Ascending aorta (tissue), 2 donors: ENCODE measurements at regions not wholly inside any gene's neighbourhood (a gene's known extent, or its start where the extent isn't known, plus 50 kb on each side); places are given as distances from the start of the nearest gene placed in this dataset.
A peak's percentile ranks its signal among the peaks of the same experiment; 100 is the strongest.

Source experiments
- DNase-seq, 2 donors: peaks; one replicate each; pipeline ENCODE4 v3.0.0-alpha.2; 2019; ENCODE audit warnings: low spot score in 2 of 2
- H3K27ac ChIP-seq, 2 donors: fragments of 200-600 bp; sonication (generic); one replicate each; pipeline ENCODE4 v1.5.1; 2016 to 2017; ENCODE audit warnings: mild to moderate bottlenecking in 1 of 2
- H3K27me3 ChIP-seq: fragments of 200-600 bp; sonication (generic); one replicate; pipeline ENCODE4 v1.5.1; 2017
- H3K36me3 ChIP-seq, 2 donors: fragments of 200-600 bp; sonication (generic); one replicate each; pipeline ENCODE4 v1.5.1; 2016
- H3K4me1 ChIP-seq, 2 donors: fragments of 200-600 bp; sonication (generic); one replicate each; pipeline ENCODE4 v1.5.1; 2016 to 2017; ENCODE audit warnings: mild to moderate bottlenecking in 1 of 2
- H3K4me3 ChIP-seq, 2 donors: fragments of 200-600 bp; sonication (generic); one replicate each; pipeline ENCODE4 v1.5.1; 2016 to 2017; ENCODE audit warnings: mild to moderate bottlenecking in 1 of 2
- H3K9me3 ChIP-seq, 2 donors: fragments of 200-600 bp; sonication (generic); one replicate each; pipeline ENCODE4 v1.5.1; 2016
- intact Hi-C: fragments of 100-400 bp; cut with DNase I; formaldehyde crosslinking; loops from one replicate; pipeline ENCODE4 v1.15.1; 2023
- TF ChIP-seq, protein P1 (sequence below), 3 experiments: fragments of 200-600 bp in 2 of 3; fragments of 450-650 bp in 1 of 3; sonication (generic) in 2 of 3; IDR thresholded peaks; one replicate each; pipeline ENCODE4 v1.5.1; 2016 to 2019; ENCODE audit warnings: antibody characterized with exemption in 3 of 3, mild to moderate bottlenecking in 1 of 3, moderate library complexity in 1 of 3

DNA sequence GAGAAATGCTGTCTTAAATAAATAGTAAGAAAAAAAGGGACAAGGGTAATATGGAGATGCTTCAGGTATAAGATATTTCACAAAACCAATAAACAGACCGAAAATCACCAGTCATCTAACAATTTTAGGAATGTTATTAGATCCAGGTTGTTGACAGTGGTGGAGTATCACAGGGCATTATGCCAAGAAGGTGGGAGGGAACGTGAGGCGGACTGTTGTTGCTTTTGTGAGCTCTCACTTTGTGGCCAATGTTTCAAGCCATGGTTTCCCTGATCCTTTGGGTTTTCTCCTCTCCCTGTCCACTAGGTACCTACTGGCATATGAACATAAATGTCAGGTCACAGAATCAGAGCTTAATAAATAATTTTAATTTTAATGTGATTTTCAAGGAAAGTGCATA lies 790.3 kb upstream of the SLITRK1 start:
- no peaks in the 10 kb centered on the region for H3K36me3 ChIP-seq
- no peak overlapping the region for H3K4me3 ChIP-seq
- intact Hi-C loops, result no loop called here
- DNase-seq, result no peak
- no peaks in the 10 kb centered on the region for H3K4me1 ChIP-seq
- H3K9me3 ChIP-seq, result no peaks in the 10 kb centered on the region
- no peaks in the 10 kb centered on the region for H3K27me3 ChIP-seq
- no peak overlapping the region for H3K27ac ChIP-seq
- TF ChIP-seq, protein P1, sequence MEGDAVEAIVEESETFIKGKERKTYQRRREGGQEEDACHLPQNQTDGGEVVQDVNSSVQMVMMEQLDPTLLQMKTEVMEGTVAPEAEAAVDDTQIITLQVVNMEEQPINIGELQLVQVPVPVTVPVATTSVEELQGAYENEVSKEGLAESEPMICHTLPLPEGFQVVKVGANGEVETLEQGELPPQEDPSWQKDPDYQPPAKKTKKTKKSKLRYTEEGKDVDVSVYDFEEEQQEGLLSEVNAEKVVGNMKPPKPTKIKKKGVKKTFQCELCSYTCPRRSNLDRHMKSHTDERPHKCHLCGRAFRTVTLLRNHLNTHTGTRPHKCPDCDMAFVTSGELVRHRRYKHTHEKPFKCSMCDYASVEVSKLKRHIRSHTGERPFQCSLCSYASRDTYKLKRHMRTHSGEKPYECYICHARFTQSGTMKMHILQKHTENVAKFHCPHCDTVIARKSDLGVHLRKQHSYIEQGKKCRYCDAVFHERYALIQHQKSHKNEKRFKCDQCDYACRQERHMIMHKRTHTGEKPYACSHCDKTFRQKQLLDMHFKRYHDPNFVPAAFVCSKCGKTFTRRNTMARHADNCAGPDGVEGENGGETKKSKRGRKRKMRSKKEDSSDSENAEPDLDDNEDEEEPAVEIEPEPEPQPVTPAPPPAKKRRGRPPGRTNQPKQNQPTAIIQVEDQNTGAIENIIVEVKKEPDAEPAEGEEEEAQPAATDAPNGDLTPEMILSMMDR (IDR thresholded peaks at IDR 0.05), result no peak

DNA sequence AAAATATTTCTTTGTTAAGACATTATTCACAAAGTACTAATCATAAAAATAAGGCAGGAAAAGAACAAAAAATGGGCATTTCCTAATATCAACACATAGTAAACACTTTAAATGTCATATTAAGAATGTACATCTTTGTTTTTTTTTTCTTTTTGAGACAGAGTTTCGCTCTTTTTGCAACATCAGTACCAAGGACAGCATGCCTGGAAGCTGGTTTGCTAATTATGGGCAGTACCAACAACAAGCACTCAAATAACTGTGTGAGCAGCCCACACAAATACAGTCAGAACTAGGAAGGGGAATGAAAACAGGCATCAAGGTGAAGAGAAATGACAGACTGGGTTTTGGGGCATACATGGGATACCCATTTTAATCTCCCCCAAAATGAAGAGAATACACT lies 788.0 kb upstream of the SLITRK1 start:
- Histone ChIP-seq H3K27ac (no peak overlapping the region), H3K27me3 (no peaks in the 10 kb centered on the region), H3K36me3 (no peaks in the 10 kb centered on the region), H3K4me3 (no peak overlapping the region), H3K4me1 (no peaks in the 10 kb centered on the region), H3K9me3 (no peaks in the 10 kb centered on the region)
- no peak for DNase-seq
- TF ChIP-seq, protein P1 (IDR thresholded peaks at IDR 0.05), result no peak
- intact Hi-C loops, result no loop called here

DNA sequence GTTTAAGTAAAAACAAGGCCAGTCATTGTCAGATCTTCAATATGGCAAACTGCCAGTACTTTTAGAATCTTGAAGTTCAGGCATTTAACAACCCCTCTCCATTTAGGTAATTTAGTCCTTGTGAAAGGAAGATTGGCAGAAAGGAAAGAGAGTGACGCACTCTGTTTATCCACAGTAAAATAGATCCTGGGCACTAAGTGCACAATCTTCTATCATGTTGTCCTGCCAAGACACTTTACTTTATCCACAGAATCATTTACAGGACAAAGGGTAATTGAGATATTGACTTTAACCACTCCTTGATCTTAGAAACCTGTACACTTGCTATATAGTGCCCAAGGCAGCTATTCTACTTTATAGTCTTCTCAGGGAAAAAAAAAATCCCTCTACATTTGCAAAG lies 786.4 kb upstream of the SLITRK1 start:
- H3K4me1 ChIP-seq, result no peaks in the 10 kb centered on the region
- no peaks in the 10 kb centered on the region for H3K36me3 ChIP-seq
- no peaks in the 10 kb centered on the region for H3K27me3 ChIP-seq
- H3K9me3 ChIP-seq, result no peaks in the 10 kb centered on the region
- DNase-seq, result no peak
- H3K27ac ChIP-seq, result no peak overlapping the region
- intact Hi-C loops, result no loop called here
- no peak overlapping the region for H3K4me3 ChIP-seq
- TF ChIP-seq, protein P1 (IDR thresholded peaks at IDR 0.05), result no peak

DNA sequence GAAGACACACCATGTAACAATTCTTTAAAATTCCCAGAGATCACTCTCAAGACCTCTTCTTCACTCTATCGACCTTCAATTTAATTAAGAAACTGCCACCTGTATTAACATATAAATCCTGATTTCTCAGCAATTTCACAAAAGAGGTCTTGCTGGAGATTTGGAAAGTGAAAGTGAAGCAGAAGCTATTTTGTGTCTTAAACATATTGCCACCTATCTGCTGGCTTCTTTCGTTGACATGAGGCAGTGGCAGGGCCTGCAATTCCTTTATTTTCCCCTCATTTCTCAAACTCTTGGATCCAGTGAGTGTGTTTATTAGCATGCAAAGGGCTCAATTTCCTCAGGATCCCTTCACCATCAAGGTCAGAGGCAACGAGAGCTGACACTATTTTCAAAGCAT lies 780.2 kb upstream of the SLITRK1 start:
- H3K9me3 ChIP-seq, result no peaks in the 10 kb centered on the region
- no peaks in the 10 kb centered on the region for H3K36me3 ChIP-seq
- no peak overlapping the region for H3K4me3 ChIP-seq
- H3K27ac ChIP-seq, result no peak overlapping the region
- no peak for DNase-seq
- intact Hi-C loops, result no loop called here
- H3K27me3 ChIP-seq, result no peaks in the 10 kb centered on the region
- TF ChIP-seq, protein P1 (IDR thresholded peaks at IDR 0.05), result no peak
- H3K4me1 ChIP-seq, result no peaks in the 10 kb centered on the region

DNA sequence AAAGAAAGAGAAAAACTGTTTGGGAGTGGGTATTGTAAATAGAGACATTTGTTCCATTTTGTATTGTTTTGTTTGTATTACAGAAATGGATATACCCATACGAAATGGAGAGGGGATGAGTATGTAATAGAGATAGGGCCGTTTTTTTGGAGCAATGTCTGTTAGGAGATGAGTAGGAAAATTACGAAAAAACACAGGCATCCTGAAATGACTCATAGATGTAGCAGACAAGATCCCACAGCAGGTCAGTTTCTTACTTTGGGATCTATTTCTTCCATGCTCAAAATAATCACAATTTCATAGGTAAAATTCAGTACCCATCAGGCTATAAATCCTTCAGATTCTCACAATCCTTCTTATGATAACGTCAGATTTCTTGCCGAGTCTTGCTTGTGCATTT lies 779.4 kb upstream of the SLITRK1 start:
- Histone ChIP-seq H3K27me3 (no peaks in the 10 kb centered on the region), H3K36me3 (no peaks in the 10 kb centered on the region), H3K27ac (no peak overlapping the region), H3K4me3 (no peak overlapping the region), H3K4me1 (no peaks in the 10 kb centered on the region), H3K9me3 (no peaks in the 10 kb centered on the region)
- TF ChIP-seq, protein P1 (IDR thresholded peaks at IDR 0.05), result no peak
- DNase-seq, result no peak
- intact Hi-C loops, result no loop called here

DNA sequence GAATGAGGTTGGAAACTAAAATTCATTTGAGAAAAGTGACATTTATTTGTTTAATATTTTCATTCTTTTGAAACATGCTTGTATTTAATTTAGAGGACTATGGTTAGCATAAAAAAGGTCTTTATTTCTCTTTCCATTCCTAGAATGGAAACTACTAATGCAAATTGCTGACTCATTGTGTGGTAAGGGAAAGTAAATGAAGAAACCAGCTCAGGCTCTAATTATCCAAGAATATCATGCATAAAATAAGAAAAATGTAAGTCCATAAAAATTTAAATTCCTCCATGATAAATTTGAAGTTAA lies 777.0 kb upstream of the SLITRK1 start:
- TF ChIP-seq, protein P1 (IDR thresholded peaks at IDR 0.05), result no peak
- H3K27ac ChIP-seq, result peak overlapping the region in 1 of 2 donors; percentile 7

More for the DNA sequence above, 777.0 kb upstream of the SLITRK1 start:
- H3K4me1 ChIP-seq, result no peaks in the 10 kb centered on the region
- intact Hi-C loops, result no loop called here
- no peak overlapping the region for H3K4me3 ChIP-seq
- H3K36me3 ChIP-seq, result no peaks in the 10 kb centered on the region
- DNase-seq, result no peak
- H3K27me3 ChIP-seq, result no peaks in the 10 kb centered on the region
- no peaks in the 10 kb centered on the region for H3K9me3 ChIP-seq
